HG03439 (cell line): ENCODE measurements at regions not wholly inside any gene's neighbourhood (a gene's known extent, or its start where the extent isn't known, plus 50 kb on each side); places are given as distances from the start of the nearest gene placed in this dataset.
"Not testable (repeated sequence)": the region's sequence is repeated elsewhere in the genome, so short reads cannot be mapped to it uniquely, and the experiment has no call there.

Experiments used
- ATAC-seq: cut with Tn5 transposase; IDR thresholded peaks from one replicate; pipeline ENCODE4 v1.9.1; 2021; ENCODE audit warnings: mild to moderate bottlenecking, moderate library complexity; ENCODE audit not compliant: unreplicated experiment

- no peak for ATAC-seq
Observed at GRCh38 chr4:170348945-170349344, 259.2 kb upstream of the AADAT start.

- ATAC-seq: not testable (repeated sequence)
Observed at GRCh38 chr4:170347191-170347590, 257.4 kb upstream of the AADAT start.

DNA sequence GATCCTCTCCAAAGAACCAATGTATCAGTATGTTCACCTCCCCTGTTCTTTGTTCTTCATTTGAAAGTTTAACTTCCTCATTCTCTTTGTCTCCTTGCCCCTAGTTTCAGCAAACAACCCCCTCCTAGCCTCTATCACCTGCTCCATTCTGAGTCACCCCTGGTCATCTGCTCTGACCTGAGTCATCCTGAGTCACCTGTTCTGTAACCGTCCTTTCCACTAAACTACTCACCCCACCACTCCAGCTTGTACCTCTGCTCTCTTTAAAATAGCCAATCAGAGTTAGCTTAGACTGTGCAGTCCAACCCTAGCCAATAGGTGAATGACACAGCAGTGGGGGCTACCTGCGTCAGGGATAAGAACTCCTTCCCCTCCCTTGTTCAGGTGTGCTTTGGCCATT, 249.8 kb upstream of the AADAT start:
- ATAC-seq: no peak

DNA sequence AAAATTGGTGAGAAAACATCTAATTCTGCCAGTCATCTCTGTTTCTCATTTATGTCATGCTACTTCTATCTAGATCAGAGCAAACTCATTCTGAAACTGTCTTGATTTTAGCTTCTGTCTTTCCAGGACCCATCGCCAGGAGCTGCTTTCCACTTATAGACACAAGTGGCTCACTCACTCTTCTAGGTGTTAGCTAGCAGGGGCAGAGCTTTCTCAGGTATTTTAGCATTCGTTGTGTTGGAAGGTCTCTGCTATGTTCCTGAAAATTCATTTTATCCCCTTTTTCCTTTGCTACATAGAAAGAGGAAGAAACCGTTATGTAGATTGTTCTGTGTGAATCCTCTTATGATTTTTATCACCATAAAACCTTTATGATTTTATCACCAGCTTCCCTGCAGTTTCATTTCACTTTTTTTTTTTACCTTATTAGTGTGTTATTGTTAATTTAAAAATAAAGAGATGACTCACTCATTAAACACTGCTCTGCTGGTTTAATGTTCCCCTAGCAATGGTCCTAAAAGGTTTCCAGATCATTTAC, 246.6 kb upstream of the AADAT start:
- peak; percentile 96 for ATAC-seq

DNA sequence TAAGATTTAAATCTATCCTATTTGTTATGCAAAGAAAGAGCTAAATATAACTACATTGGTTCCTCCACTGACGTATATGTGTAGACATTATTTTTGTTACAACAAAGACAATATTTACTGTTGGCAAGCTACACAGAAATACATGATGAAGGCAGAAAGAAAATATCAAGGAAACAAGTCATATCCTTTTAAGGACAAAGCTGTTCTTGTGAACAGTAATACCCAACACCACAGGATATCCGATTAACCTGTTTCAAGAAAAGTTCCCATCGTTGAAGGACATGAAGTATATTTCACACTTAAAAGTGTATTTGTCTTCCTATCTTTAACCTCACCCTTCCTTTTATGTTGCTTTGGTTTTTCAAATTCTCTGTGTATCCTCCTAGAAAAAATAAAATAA, 235.8 kb upstream of the AADAT start:
- ATAC-seq: no peak

- ATAC-seq: no peak
Observed at GRCh38 chr4:170323623-170324022, 233.9 kb upstream of the AADAT start.

GRCh38 chr4:170307182-170307581, 217.4 kb upstream of the AADAT start:
- no peak for ATAC-seq

DNA sequence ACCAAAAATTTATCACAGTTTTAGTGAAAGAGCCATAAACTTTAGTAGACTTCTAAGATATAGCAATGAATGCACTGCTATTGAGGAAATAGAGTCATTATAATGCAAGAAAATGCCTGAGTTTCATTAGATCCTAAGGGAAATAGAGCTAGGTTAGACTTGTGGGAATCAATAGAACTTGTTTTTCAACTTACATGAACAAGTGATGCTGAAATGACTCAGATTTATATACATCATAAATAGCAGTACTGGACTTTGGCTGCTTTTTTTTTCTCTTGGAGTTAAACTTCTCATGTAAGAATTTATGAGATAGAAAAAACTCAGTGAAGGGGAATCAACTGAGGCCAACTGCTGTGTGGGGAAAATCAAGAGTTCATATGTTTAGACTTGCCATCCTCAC, 216.5 kb upstream of the AADAT start:
- no peak for ATAC-seq

GRCh38 chr4:170305627-170306026, 215.9 kb upstream of the AADAT start:
- ATAC-seq: no peak

GRCh38 chr4:170281027-170281426, 191.3 kb upstream of the AADAT start:
- no peak for ATAC-seq

GRCh38 chr4:170278460-170278859, 188.7 kb upstream of the AADAT start:
- no peak for ATAC-seq

GRCh38 chr4:170274616-170275015, 184.9 kb upstream of the AADAT start:
- no peak for ATAC-seq

DNA sequence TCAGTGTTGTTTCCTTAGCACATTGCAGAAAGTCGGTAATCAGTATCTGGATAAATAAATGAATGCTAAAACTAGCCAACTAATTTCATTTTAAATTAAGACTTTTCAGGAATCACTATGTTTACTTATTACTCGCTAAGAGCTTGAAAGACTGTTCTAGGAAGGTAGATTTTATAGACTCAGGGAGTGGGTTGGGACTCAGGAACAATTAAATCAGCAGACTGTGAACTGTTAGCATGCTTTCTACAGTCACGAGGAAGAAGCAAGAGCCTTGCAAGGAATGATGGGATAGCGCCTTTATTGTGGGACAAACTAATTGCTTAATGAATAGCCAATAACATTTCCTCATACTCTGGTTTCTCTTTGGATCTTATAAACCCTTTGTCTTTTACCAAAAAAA, 183.2 kb upstream of the AADAT start:
- no peak for ATAC-seq

- ATAC-seq: no peak
Observed at GRCh38 chr4:170271723-170272122, 182.0 kb upstream of the AADAT start.

DNA sequence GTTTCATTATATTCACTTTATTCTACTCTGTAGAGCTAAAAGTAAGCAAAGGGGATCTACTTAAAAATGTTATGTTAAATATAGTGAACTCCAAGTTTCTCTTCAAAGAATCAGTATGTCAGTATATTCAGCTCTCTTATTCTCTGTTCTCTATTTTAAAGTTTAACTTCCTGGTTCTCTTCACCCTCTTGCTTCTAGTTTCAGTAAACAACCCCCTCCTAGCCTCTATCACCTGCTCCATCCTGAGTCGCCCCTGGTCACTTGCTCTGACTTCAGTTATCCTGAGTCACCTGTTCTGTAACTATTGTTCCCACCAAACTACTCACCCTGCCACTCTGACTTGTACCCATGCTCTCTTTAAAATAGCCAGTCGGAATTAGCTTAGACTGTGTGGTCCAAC, 180.9 kb upstream of the AADAT start:
- no peak for ATAC-seq

DNA sequence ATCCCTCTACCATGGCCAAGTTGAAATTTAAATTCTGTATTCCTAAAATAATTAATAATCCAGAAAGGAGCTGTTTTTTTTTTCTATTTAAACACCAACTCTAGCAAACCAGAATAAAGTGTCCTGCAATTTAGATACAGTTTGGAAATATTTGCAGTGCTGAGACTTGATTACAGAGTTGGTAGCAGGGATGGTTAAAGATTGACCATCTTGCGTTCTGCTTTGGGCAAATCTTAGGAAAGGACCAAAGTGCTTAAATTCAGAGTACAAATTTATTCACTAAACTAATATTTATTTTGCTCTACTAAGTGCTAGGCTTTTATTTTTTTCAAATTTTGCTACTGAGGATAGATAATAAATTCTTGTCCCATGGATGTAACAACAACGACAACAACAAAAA, 180.2 kb upstream of the AADAT start:
- no peak for ATAC-seq

- ATAC-seq: peak; percentile 99
Observed at GRCh38 chr4:170259631-170260153, 169.9 kb upstream of the AADAT start.

DNA sequence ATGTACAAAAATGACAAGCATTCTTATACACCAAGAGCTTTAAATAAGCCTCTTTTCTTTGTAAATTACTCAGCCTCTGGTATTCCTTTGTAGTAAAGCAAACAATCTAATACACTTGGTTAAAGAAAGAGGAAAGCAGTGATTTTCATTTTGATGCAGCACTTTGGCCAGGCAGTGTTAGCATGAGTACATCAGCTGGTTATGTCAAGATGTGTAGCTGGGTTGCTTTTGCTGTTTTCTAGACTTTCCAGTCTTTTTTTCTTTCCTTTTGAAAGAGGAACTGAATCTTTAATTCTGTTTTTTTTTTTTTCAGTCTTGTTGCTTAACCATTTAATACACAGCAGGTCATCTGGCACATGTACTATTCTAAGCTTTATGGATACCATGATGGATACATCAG, 167.1 kb upstream of the AADAT start:
- no peak for ATAC-seq

DNA sequence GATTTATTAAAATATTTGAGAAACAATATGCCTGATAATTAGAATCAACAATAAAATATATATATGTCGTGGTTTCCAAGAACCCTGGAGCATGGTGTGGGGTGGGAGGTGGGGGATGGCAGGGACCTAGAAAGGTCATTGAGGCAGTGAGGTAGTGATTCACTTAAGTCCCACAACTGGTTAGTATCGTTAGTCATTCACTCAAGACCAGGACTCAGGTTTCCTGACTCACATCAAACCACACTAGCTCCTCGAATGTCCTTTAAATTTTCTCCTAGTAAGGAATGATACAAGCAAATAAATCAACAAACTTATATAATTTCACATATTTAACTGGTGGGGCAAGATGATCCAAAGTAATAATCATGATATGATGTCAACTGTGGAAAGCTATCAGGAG, 158.8 kb upstream of the AADAT start:
- ATAC-seq: no peak

- no peak for ATAC-seq
Observed at GRCh38 chr4:170248029-170248428, 158.3 kb upstream of the AADAT start.

DNA sequence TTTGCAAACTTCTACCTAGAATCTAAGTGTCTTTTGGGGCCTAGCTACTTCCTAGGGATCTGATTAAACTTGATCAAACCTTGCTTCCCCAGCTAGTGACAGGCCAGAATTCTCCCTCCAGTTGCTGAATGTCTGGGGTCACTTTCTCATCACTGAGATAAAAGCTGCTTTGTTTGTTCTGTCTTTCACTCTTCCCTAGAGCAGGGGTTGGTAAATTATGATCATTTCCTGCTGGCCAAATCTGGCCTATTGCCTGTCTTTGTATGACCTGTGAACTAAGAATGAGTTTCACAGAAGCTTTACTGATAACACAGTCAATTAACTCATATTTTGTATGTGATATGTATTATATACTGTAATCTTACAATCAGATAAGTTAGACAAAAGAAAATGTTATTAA, 157.8 kb upstream of the AADAT start:
- ATAC-seq: no peak

DNA sequence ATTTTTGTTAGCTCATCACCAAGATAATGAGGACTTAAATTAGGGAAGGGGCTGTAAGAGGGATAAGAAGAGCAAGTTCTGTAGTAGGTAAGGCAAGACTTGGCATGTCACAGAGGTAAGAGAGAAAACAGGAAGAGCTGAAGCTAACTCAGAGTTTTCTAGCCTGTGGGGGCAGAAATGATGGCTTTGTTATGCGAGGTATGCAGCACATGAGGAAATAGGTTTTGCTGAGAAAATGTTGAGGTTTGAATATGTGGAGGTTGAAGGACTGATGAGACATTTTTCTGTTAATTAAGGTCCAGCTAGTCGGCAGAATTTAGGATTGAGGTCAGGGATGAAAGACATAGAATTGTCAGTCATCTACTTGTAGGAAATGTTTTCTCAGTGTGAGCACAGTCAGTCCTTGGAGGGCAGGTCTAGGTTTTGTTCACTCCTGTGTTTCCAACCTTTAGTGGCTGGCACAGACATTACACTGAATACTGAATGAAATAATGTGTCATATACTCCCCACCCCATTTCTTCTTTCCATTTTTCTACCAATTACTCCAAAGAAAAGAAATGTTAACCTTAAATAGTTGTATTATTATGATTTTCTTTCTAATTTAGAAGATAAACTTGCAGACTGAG, 154.0 kb upstream of the AADAT start:
- ATAC-seq: no peak

- ATAC-seq: no peak
Observed at GRCh38 chr4:170242471-170242870, 152.7 kb upstream of the AADAT start.
